ENCODE measurements at regions not wholly inside any gene's neighbourhood (a gene's known extent, or its start where the extent isn't known, plus 50 kb on each side); places are given as distances from the start of the nearest gene placed in this dataset.

DNA sequence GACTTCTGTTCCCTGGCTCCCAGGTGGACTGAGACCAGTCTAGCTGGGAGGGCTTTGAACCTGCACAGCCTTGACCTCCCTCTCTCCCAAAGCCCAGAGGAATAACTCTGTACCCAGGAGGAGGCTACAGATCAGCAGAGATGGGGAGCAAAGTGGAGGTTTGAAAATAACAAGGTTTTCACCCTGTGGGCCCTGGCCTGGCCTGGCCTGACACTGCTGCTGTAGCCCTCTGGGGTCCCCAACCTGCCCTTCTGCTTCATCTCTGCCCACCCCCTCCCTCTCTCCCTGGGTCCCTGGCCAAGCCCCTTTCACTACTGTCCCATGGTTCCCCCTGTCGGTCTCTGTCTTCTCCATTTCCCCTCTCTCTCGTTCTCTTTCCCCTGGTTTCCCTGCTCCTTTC, 225.2 kb downstream of the BUD13 start:
- no peak for TF ChIP-seq POLR2A (IDR thresholded peaks at IDR 0.05)
- TF ChIP-seq, protein P1, sequence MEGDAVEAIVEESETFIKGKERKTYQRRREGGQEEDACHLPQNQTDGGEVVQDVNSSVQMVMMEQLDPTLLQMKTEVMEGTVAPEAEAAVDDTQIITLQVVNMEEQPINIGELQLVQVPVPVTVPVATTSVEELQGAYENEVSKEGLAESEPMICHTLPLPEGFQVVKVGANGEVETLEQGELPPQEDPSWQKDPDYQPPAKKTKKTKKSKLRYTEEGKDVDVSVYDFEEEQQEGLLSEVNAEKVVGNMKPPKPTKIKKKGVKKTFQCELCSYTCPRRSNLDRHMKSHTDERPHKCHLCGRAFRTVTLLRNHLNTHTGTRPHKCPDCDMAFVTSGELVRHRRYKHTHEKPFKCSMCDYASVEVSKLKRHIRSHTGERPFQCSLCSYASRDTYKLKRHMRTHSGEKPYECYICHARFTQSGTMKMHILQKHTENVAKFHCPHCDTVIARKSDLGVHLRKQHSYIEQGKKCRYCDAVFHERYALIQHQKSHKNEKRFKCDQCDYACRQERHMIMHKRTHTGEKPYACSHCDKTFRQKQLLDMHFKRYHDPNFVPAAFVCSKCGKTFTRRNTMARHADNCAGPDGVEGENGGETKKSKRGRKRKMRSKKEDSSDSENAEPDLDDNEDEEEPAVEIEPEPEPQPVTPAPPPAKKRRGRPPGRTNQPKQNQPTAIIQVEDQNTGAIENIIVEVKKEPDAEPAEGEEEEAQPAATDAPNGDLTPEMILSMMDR (IDR thresholded peaks at IDR 0.05 in 4 of 5, conservative IDR thresholded peaks at IDR 0.05 in 1 of 5), result no peak

Measured in gastrocnemius medialis (tissue), 4 donors.